ENCODE measurements at regions not wholly inside any gene's neighbourhood (a gene's known extent, or its start where the extent isn't known, plus 50 kb on each side); places are given as distances from the start of the nearest gene placed in this dataset.

DNA sequence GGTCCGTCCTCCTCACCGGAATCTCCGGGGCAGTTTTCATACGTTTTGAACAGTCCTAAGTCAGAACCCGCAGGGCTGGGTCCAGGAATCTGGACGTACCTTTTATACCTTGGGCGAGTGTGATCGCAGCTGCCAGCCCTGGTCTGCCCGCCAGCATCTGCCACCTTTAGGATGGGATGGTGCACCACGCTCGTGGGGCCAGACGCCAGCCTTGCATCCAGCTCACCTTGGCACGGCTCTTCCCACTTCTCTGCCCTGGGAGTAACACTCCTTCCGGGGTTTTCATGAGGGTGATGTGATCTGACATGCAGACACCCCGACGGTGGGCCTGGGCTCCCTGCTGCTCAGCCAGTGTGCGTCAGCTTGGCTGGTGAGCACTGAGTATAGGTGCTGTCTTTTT is 66.6 kb upstream of the ZNF469 start:
- TF ChIP-seq, protein P1, sequence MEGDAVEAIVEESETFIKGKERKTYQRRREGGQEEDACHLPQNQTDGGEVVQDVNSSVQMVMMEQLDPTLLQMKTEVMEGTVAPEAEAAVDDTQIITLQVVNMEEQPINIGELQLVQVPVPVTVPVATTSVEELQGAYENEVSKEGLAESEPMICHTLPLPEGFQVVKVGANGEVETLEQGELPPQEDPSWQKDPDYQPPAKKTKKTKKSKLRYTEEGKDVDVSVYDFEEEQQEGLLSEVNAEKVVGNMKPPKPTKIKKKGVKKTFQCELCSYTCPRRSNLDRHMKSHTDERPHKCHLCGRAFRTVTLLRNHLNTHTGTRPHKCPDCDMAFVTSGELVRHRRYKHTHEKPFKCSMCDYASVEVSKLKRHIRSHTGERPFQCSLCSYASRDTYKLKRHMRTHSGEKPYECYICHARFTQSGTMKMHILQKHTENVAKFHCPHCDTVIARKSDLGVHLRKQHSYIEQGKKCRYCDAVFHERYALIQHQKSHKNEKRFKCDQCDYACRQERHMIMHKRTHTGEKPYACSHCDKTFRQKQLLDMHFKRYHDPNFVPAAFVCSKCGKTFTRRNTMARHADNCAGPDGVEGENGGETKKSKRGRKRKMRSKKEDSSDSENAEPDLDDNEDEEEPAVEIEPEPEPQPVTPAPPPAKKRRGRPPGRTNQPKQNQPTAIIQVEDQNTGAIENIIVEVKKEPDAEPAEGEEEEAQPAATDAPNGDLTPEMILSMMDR (IDR thresholded peaks at IDR 0.05): no peak
- H3K9me3 Mint-ChIP-seq (ENCODE audit: low read depth): peaks cover 9% of the 10 kb centered on the region

DNA sequence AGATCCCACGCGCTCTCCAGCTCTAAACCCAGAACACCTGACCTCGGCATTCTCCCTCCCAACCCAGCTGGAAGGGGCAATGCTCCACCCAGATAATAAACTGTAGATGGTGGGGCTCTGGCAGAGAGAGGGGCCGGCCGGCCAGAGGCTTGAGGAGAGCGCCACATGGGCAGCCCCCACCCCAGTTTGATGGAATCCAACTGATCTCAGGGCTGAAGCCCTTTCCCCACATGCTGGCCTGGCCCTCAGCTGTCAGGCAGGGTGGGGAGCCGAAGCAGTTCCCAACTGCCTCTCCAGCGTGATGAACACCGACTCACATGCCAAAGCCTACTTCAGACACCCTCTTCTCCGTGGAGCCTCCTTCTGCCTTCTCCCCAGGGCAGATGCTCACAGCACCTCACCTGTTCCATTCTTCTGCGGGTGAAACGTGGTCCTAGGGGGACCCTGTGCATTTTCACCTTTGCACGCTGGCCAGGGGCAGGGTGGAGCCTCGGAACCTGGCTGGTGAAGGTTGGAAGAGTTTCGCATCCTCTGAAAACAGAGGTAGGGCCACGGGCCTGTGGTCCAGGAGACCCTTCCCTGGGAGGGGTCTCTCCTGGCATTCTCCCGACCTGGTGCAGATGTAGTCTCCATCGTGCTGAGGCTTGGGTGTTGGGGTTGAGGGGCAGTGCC is 65.7 kb upstream of the ZNF469 start:
- Mint-ChIP-seq H3K4me3 (ENCODE audit: unreplicated experiment) (no peak overlapping the region), H3K4me1 (ENCODE audit: low read depth) (peaks cover 21% of the 10 kb centered on the region), H3K9me3 (ENCODE audit: low read depth) (peaks cover 6% of the 10 kb centered on the region)

More for the DNA sequence above, 66.6 kb upstream of the ZNF469 start:
- no peaks in the 10 kb centered on the region for H3K27me3 Mint-ChIP-seq (ENCODE audit: low read depth)
- peak overlapping the region; percentile 2 for H3K27ac Mint-ChIP-seq (ENCODE audit: unreplicated experiment)
- H3K4me3 Mint-ChIP-seq (ENCODE audit: unreplicated experiment): no peak overlapping the region
- H3K4me1 Mint-ChIP-seq (ENCODE audit: low read depth): peaks cover 28% of the 10 kb centered on the region
- H3K36me3 Mint-ChIP-seq (ENCODE audit: low read depth): peaks cover 1% of the 10 kb centered on the region
- peak; percentile 65 for DNase-seq (ENCODE audit: low spot score)

DNA sequence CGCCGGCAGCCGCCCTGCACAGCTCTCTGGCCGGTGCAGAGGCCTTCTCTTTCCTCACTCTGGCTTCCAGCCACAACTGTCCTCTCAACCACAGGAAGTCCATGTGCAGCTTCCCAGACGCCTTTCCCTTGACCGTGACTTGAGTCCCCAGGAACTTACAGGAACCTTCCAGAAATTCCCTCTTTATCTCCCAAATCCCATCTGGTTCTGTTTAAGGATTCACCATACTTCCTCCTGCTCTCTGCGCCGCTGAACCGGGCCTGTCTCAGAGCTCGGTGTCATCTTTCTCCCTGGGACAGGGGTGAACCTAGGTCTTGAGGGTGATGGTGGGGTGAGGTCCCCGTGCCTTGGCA is 65.2 kb upstream of the ZNF469 start:
- Mint-ChIP-seq H3K4me1 (ENCODE audit: low read depth) (peaks cover 18% of the 10 kb centered on the region), H3K4me3 (ENCODE audit: unreplicated experiment) (no peak overlapping the region), H3K9me3 (ENCODE audit: low read depth) (peaks cover 1% of the 10 kb centered on the region), H3K36me3 (ENCODE audit: low read depth) (peaks cover 1% of the 10 kb centered on the region), H3K27ac (ENCODE audit: unreplicated experiment) (no peak overlapping the region), H3K27me3 (ENCODE audit: low read depth) (no peaks in the 10 kb centered on the region)
- peak; percentile 67 for DNase-seq (ENCODE audit: low spot score)
- TF ChIP-seq, protein P1 (IDR thresholded peaks at IDR 0.05): no peak

More for the DNA sequence above, 65.7 kb upstream of the ZNF469 start:
- Mint-ChIP-seq H3K27ac (ENCODE audit: unreplicated experiment) (no peak overlapping the region), H3K27me3 (ENCODE audit: low read depth) (no peaks in the 10 kb centered on the region), H3K36me3 (ENCODE audit: low read depth) (peaks cover 1% of the 10 kb centered on the region)
- TF ChIP-seq, protein P1 (IDR thresholded peaks at IDR 0.05): no peak
- peak; percentile 50 for DNase-seq (ENCODE audit: low spot score)

DNA sequence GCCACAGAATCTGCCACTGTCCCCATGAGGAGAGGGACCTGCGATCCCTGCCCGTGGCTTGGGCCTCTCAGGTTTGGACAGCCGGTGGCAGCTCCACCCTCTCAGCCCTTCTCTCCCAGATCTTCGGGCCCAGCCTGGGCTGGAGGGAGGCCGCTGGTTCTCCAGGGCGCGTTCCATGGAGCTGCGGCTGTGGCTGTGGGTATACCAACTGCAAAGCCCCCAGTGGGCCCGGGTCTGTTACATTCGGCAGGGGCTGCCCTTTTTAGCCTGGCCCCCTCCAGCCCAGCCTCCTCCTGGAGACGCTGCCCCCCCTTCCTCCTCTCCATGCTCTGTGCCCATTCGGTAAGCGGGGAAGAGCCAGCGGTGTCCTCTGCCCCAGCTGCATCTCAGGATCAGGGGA is 64.7 kb upstream of the ZNF469 start:
- Mint-ChIP-seq H3K4me3 (ENCODE audit: unreplicated experiment) (no peak overlapping the region), H3K9me3 (ENCODE audit: low read depth) (no peaks in the 10 kb centered on the region)

DNA sequence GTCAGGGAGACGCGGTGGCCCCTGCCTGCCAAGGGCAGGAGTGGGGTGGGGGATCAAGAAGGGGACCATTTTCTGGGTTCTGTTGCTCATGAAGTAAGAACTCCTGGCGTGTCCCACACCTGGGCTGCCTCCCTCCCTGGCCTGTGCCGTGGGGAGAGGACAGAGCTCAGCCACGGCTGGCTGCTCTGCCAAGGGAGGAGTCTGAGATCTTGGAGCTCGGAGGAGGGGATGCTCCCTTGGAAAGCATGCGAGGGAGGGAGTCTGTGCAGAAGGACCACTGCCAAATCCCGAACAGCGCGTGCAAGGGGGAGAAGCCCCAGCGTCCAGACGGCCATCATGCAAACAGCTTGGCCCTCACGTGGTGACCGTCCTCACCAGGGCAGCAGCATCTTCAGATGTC is 64.2 kb upstream of the ZNF469 start:
- Mint-ChIP-seq H3K4me1 (ENCODE audit: low read depth) (peaks cover 17% of the 10 kb centered on the region), H3K9me3 (ENCODE audit: low read depth) (no peaks in the 10 kb centered on the region), H3K27me3 (ENCODE audit: low read depth) (no peaks in the 10 kb centered on the region), H3K27ac (ENCODE audit: unreplicated experiment) (no peak overlapping the region), H3K36me3 (ENCODE audit: low read depth) (peaks cover 1% of the 10 kb centered on the region), H3K4me3 (ENCODE audit: unreplicated experiment) (no peak overlapping the region)
- TF ChIP-seq, protein P1 (IDR thresholded peaks at IDR 0.05): no peak
- DNase-seq (ENCODE audit: low spot score): no peak

More for the DNA sequence above, 64.7 kb upstream of the ZNF469 start:
- H3K36me3 Mint-ChIP-seq (ENCODE audit: low read depth): peaks cover 1% of the 10 kb centered on the region
- H3K4me1 Mint-ChIP-seq (ENCODE audit: low read depth): peaks cover 17% of the 10 kb centered on the region
- no peak overlapping the region for H3K27ac Mint-ChIP-seq (ENCODE audit: unreplicated experiment)
- TF ChIP-seq, protein P1 (IDR thresholded peaks at IDR 0.05): no peak
- H3K27me3 Mint-ChIP-seq (ENCODE audit: low read depth): no peaks in the 10 kb centered on the region
- DNase-seq (ENCODE audit: low spot score): peak; percentile 84

Data from chondrocyte (in vitro differentiated cells).